MM.1S (cell line): ENCODE measurements at regions not wholly inside any gene's neighbourhood (a gene's known extent, or its start where the extent isn't known, plus 50 kb on each side); places are given as distances from the start of the nearest gene placed in this dataset.

Source experiments
- DNase-seq: peaks from one replicate; pipeline ENCODE4 v3.0.0-alpha.2; 2015
- H2AFZ ChIP-seq: fragments of 300-600 bp; sonication (generic); 2 replicates; pipeline ENCODE4 v1.6.0; 2016; ENCODE audit warnings: antibody characterized with exemption, low read length
- H3F3A ChIP-seq: fragments of 300-600 bp; sonication (generic); 2 replicates; pipeline ENCODE4 v1.6.1; 2016; ENCODE audit warnings: mild to moderate bottlenecking, antibody characterized with exemption, low read length, moderate library complexity, mixed read lengths; ENCODE audit not compliant: insufficient read depth
- H3K27ac ChIP-seq: fragments of 300-600 bp; sonication (generic); 2 replicates; pipeline ENCODE4 v1.5.1; 2016; ENCODE audit warnings: mild to moderate bottlenecking, low read length
- H3K27me3 ChIP-seq: fragments of 300-600 bp; sonication (generic); replicated peaks from 2 replicates; pipeline ENCODE4 v1.6.0; 2016; ENCODE audit warnings: low read length; ENCODE audit not compliant: insufficient read depth
- H3K36me3 ChIP-seq: fragments of 300-600 bp; sonication (generic); replicated peaks from 2 replicates; pipeline ENCODE4 v1.6.1; 2016; ENCODE audit warnings: mild to moderate bottlenecking, low read length, mixed read lengths; ENCODE audit not compliant: insufficient read depth
- H3K4me1 ChIP-seq: fragments of 300-600 bp; sonication (generic); 2 replicates; pipeline ENCODE4 v1.6.1; 2016; ENCODE audit warnings: low read length, mixed read lengths
- H3K4me2 ChIP-seq: fragments of 300-600 bp; sonication (generic); 2 replicates; pipeline ENCODE4 v1.6.0; 2016; ENCODE audit warnings: low read depth, low read length
- H3K4me3 ChIP-seq: fragments of 300-600 bp; sonication (generic); 2 replicates; pipeline ENCODE4 v1.5.1; 2016; ENCODE audit warnings: low read length, mixed read lengths
- H3K79me2 ChIP-seq: fragments of 300-600 bp; sonication (generic); 2 replicates; pipeline ENCODE4 v1.6.1; 2016; ENCODE audit warnings: mixed run types, low read length, mixed read lengths
- H3K9ac ChIP-seq: fragments of 300-600 bp; sonication (generic); 2 replicates; pipeline ENCODE4 v1.6.1; 2016; ENCODE audit warnings: low read length, mixed read lengths
- H3K9me2 ChIP-seq: fragments of 300-600 bp; sonication (generic); replicated peaks from 2 replicates; pipeline ENCODE4 v1.6.1; 2016; ENCODE audit warnings: mild to moderate bottlenecking, low read length, mixed read lengths; ENCODE audit not compliant: insufficient read depth
- H3K9me3 ChIP-seq: fragments of 300-600 bp; sonication (generic); replicated peaks from 2 replicates; pipeline ENCODE4 v1.6.1; 2016; ENCODE audit warnings: mild to moderate bottlenecking, low read length, mixed read lengths; ENCODE audit not compliant: insufficient read depth
- H4K20me1 ChIP-seq: fragments of 300-600 bp; sonication (generic); 2 replicates; pipeline ENCODE4 v1.6.1; 2016; ENCODE audit warnings: mild to moderate bottlenecking, low read length, moderate library complexity, mixed read lengths; ENCODE audit not compliant: insufficient read depth
- EZH2 ChIP-seq: fragments of 300-600 bp; sonication (generic); optimal IDR thresholded peaks from 2 replicates; pipeline ENCODE3; 2017; ENCODE audit warnings: low read depth, mild to moderate bottlenecking, antibody characterized with exemption, low read length, mixed read lengths
- EZH2phosphoT487 ChIP-seq: fragments of 300-600 bp; sonication (generic); IDR thresholded peaks from 2 replicates; pipeline ENCODE4 v1.6.1; 2018; ENCODE audit warnings: antibody characterized with exemption, low read length
- TF ChIP-seq, protein P1 (sequence below): fragments of 300-600 bp; sonication (generic); IDR thresholded peaks from 2 replicates; pipeline ENCODE4 v1.5.1; 2016; ENCODE audit warnings: antibody characterized with exemption, low read length, mixed read lengths

- Histone ChIP-seq H3F3A (no peaks in the 10 kb centered on the region), H3K9ac (no peak overlapping the region), H3K9me2 (no peaks in the 10 kb centered on the region), H3K9me3 (no peaks in the 10 kb centered on the region), H3K79me2 (no peaks in the 10 kb centered on the region), H3K4me3 (no peak overlapping the region), H3K27me3 (no peaks in the 10 kb centered on the region), H3K4me1 (no peaks in the 10 kb centered on the region), H2AFZ (no peak overlapping the region), H3K36me3 (no peaks in the 10 kb centered on the region), H3K4me2 (no peak overlapping the region), H3K27ac (no peak overlapping the region), H4K20me1 (no peaks in the 10 kb centered on the region)
- no peak for DNase-seq
- TF ChIP-seq, protein P1, sequence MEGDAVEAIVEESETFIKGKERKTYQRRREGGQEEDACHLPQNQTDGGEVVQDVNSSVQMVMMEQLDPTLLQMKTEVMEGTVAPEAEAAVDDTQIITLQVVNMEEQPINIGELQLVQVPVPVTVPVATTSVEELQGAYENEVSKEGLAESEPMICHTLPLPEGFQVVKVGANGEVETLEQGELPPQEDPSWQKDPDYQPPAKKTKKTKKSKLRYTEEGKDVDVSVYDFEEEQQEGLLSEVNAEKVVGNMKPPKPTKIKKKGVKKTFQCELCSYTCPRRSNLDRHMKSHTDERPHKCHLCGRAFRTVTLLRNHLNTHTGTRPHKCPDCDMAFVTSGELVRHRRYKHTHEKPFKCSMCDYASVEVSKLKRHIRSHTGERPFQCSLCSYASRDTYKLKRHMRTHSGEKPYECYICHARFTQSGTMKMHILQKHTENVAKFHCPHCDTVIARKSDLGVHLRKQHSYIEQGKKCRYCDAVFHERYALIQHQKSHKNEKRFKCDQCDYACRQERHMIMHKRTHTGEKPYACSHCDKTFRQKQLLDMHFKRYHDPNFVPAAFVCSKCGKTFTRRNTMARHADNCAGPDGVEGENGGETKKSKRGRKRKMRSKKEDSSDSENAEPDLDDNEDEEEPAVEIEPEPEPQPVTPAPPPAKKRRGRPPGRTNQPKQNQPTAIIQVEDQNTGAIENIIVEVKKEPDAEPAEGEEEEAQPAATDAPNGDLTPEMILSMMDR: no peak
- no peak for TF ChIP-seq EZH2
These were observed 141.0 kb upstream of the TNR start for GRCh38 chr1:175884369-175884768.

DNA sequence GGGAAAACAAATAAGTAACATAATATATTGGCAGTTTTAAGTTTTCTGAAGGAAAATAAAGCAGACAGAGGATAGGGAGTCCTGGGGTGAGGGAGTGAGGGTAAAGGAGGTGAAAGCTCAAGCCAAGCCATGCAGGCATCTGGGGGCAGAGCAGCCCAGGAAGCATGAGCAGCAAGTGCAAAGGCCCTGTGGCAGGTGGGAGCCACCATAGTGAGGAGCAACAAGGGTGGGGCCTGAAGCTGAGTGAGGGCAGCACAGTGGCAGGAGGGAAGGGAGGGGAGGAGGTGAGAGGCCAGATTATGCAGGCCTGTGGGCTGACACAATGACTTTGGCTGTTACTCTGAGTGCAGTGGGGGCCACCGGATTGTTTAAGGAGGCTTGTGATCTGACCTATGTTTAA lies 138.8 kb upstream of the TNR start:
- no peak for DNase-seq
- H3K9me3 ChIP-seq: no peaks in the 10 kb centered on the region
- no peak overlapping the region for H3K4me3 ChIP-seq
- H3K27me3 ChIP-seq: no peaks in the 10 kb centered on the region
- no peak overlapping the region for H3K4me2 ChIP-seq
- H4K20me1 ChIP-seq: no peaks in the 10 kb centered on the region
- no peaks in the 10 kb centered on the region for H3K36me3 ChIP-seq
- H3K9me2 ChIP-seq: no peaks in the 10 kb centered on the region
- no peak overlapping the region for H3K27ac ChIP-seq
- H3K79me2 ChIP-seq: no peaks in the 10 kb centered on the region
- H3K9ac ChIP-seq: no peak overlapping the region
- H3F3A ChIP-seq: no peaks in the 10 kb centered on the region
- TF ChIP-seq, protein P1: no peak
- TF ChIP-seq EZH2phosphoT487 (no peak), EZH2 (no peak)
- no peak overlapping the region for H2AFZ ChIP-seq
- no peaks in the 10 kb centered on the region for H3K4me1 ChIP-seq

DNA sequence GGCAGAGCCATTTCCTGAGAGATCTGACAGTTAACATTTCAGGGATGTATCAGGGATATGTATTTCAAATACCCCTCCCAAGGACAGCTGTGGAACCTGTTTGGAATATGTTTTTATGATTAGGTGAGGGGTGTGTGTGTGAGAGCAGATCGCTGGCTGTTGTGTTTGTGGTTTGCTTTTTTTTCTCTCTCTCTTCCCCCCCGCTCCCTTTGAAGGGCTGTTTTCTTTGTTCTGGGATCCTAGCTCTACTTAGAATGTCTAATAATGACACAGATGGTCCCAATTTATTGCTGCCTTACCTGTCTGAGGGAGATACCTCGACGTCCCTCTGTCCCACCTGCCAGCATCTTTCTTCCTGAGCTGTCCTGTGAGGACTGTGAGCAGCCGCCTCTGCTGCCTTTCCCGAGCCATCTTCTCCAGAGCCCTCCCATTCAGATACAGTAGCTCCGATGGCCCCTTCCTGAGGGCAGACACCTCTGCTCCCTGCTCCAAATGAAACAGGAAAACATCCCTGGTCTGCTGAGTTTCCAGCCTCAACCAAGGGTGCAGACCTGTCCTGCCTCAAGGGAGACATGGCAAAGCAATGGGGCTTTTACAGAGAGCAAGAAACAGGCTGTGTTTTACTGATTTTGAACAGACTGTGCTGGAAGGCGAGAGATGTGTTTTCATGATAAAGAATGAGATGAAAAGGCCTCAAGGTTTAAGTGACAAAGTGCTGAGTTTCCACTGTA lies 138.0 kb upstream of the TNR start:
- Histone ChIP-seq H4K20me1 (no peaks in the 10 kb centered on the region), H3K79me2 (no peaks in the 10 kb centered on the region), H3F3A (no peaks in the 10 kb centered on the region), H3K9ac (no peak overlapping the region), H3K4me1 (no peaks in the 10 kb centered on the region), H3K9me2 (no peaks in the 10 kb centered on the region), H3K27ac (no peak overlapping the region), H3K36me3 (no peaks in the 10 kb centered on the region), H2AFZ (no peak overlapping the region), H3K4me2 (no peak overlapping the region), H3K4me3 (no peak overlapping the region), H3K9me3 (no peaks in the 10 kb centered on the region), H3K27me3 (no peaks in the 10 kb centered on the region)
- DNase-seq: no peak
- TF ChIP-seq EZH2phosphoT487 (no peak), EZH2 (no peak)
- TF ChIP-seq, protein P1: no peak
